Chondrocyte (in vitro differentiated cells): ENCODE measurements at regions not wholly inside any gene's neighbourhood (a gene's known extent, or its start where the extent isn't known, plus 50 kb on each side); places are given as distances from the start of the nearest gene placed in this dataset.

Experiments used
- DNase-seq: peaks from one replicate; pipeline ENCODE4 v3.0.0; 2021; ENCODE audit warnings: mixed read lengths, low spot score
- H3K27ac Mint-ChIP-seq: one replicate; pipeline ENCODE4 v1.8.0; 2021; ENCODE audit warnings: mild to moderate bottlenecking, moderate library complexity, mixed read lengths; ENCODE audit not compliant: unreplicated experiment
- H3K27me3 Mint-ChIP-seq: 2 replicates; pipeline ENCODE4 v1.8.0; 2021; ENCODE audit warnings: low read depth, mixed read lengths
- H3K36me3 Mint-ChIP-seq: 2 replicates; pipeline ENCODE4 v1.8.0; 2021; ENCODE audit warnings: low read depth, mixed read lengths
- H3K4me1 Mint-ChIP-seq: 2 replicates; pipeline ENCODE4 v1.8.0; 2021; ENCODE audit warnings: low read depth, mild to moderate bottlenecking, mixed read lengths
- H3K4me3 Mint-ChIP-seq: one replicate; pipeline ENCODE4 v1.8.0; 2021; ENCODE audit warnings: mild to moderate bottlenecking, moderate library complexity, mixed read lengths; ENCODE audit not compliant: unreplicated experiment
- H3K9me3 Mint-ChIP-seq: 2 replicates; pipeline ENCODE4 v1.8.0; 2021; ENCODE audit warnings: low read depth, mixed read lengths
- TF ChIP-seq, protein P1 (sequence below): fragments of 200-600 bp; sonication (generic); IDR thresholded peaks from 2 replicates; pipeline ENCODE4 v1.5.0; 2021; ENCODE audit warnings: antibody characterized with exemption, mild to moderate bottlenecking, moderate library complexity

- Mint-ChIP-seq H3K4me1 (peaks cover 24% of the 10 kb centered on the region), H3K27ac (no peak overlapping the region), H3K9me3 (peaks cover 22% of the 10 kb centered on the region), H3K36me3 (peaks cover 2% of the 10 kb centered on the region), H3K27me3 (no peaks in the 10 kb centered on the region), H3K4me3 (no peak overlapping the region)
- no peak for DNase-seq
- TF ChIP-seq, protein P1, sequence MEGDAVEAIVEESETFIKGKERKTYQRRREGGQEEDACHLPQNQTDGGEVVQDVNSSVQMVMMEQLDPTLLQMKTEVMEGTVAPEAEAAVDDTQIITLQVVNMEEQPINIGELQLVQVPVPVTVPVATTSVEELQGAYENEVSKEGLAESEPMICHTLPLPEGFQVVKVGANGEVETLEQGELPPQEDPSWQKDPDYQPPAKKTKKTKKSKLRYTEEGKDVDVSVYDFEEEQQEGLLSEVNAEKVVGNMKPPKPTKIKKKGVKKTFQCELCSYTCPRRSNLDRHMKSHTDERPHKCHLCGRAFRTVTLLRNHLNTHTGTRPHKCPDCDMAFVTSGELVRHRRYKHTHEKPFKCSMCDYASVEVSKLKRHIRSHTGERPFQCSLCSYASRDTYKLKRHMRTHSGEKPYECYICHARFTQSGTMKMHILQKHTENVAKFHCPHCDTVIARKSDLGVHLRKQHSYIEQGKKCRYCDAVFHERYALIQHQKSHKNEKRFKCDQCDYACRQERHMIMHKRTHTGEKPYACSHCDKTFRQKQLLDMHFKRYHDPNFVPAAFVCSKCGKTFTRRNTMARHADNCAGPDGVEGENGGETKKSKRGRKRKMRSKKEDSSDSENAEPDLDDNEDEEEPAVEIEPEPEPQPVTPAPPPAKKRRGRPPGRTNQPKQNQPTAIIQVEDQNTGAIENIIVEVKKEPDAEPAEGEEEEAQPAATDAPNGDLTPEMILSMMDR = no peak
These were observed 61.8 kb upstream of the POU2AF2 start for GRCh38 chr11:111183706-111184105.

GRCh38 chr11:111179184-111179910 is 66.2 kb upstream of the POU2AF2 start:
- H3K27ac Mint-ChIP-seq = no peak overlapping the region

GRCh38 chr11:111177037-111177871 is 68.3 kb upstream of the POU2AF2 start:
- H3K27ac Mint-ChIP-seq = no peak overlapping the region
- TF ChIP-seq, protein P1 = no peak
- H3K4me1 Mint-ChIP-seq = no peaks in the 10 kb centered on the region
- no peak for DNase-seq
- no peaks in the 10 kb centered on the region for H3K27me3 Mint-ChIP-seq
- H3K9me3 Mint-ChIP-seq = no peaks in the 10 kb centered on the region
- no peaks in the 10 kb centered on the region for H3K36me3 Mint-ChIP-seq
- H3K4me3 Mint-ChIP-seq = no peak overlapping the region

More at GRCh38 chr11:111179184-111179910, 66.2 kb upstream of the POU2AF2 start:
- Mint-ChIP-seq H3K36me3 (no peaks in the 10 kb centered on the region), H3K9me3 (peaks cover 8% of the 10 kb centered on the region), H3K27me3 (no peaks in the 10 kb centered on the region), H3K4me1 (no peaks in the 10 kb centered on the region), H3K4me3 (no peak overlapping the region)
- no peak for DNase-seq
- TF ChIP-seq, protein P1 = no peak

GRCh38 chr11:111176603-111177002 is 68.9 kb upstream of the POU2AF2 start:
- Mint-ChIP-seq H3K36me3 (no peaks in the 10 kb centered on the region), H3K27me3 (no peaks in the 10 kb centered on the region), H3K9me3 (no peaks in the 10 kb centered on the region), H3K4me1 (no peaks in the 10 kb centered on the region), H3K27ac (no peak overlapping the region), H3K4me3 (no peak overlapping the region)
- no peak for DNase-seq
- TF ChIP-seq, protein P1 = no peak

- no peaks in the 10 kb centered on the region for H3K9me3 Mint-ChIP-seq
- TF ChIP-seq, protein P1 = no peak
- DNase-seq = no peak
- no peaks in the 10 kb centered on the region for H3K4me1 Mint-ChIP-seq
- no peaks in the 10 kb centered on the region for H3K36me3 Mint-ChIP-seq
- H3K4me3 Mint-ChIP-seq = no peak overlapping the region
- H3K27me3 Mint-ChIP-seq = no peaks in the 10 kb centered on the region
- no peak overlapping the region for H3K27ac Mint-ChIP-seq
These were observed 72.3 kb upstream of the POU2AF2 start for GRCh38 chr11:111173221-111173620.
